Loucy (cell line): ENCODE measurements at regions not wholly inside any gene's neighbourhood (a gene's known extent, or its start where the extent isn't known, plus 50 kb on each side); places are given as distances from the start of the nearest gene placed in this dataset.

Experiments used
- CTCF ChIP-seq: fragments of 200-600 bp; sonication (generic); conservative IDR thresholded peaks from 2 replicates; pipeline ENCODE4 v1.5.1; 2014; ENCODE audit warnings: mild to moderate bottlenecking, antibody characterized with exemption, low read length
- EZH2phosphoT487 ChIP-seq: fragments of 200-600 bp; IDR thresholded peaks from 2 replicates; pipeline ENCODE4 v1.6.1; 2018; ENCODE audit warnings: antibody characterized with exemption, mild to moderate bottlenecking, moderate library complexity, borderline replicate concordance

- no peak for TF ChIP-seq CTCF
- no peak for TF ChIP-seq EZH2phosphoT487
Observed at GRCh38 chr4:43709443-43709842, 739.2 kb downstream of the KCTD8 start.
